ENCODE measurements at regions not wholly inside any gene's neighbourhood (a gene's known extent, or its start where the extent isn't known, plus 50 kb on each side); places are given as distances from the start of the nearest gene placed in this dataset.

- Histone ChIP-seq H3K36me3 (ENCODE audit: control insufficient read depth, low read depth, low read length) (no peaks in the 10 kb centered on the region), H3K9ac (ENCODE audit: low read length) (no peak overlapping the region), H3K4me1 (ENCODE audit: control insufficient read depth, low read depth, low read length) (no peaks in the 10 kb centered on the region), H3K4me3 (ENCODE audit: low read length) (no peak overlapping the region), H3K27me3 (ENCODE audit: control insufficient read depth, insufficient read depth, low read length) (no peaks in the 10 kb centered on the region), H3K27ac (ENCODE audit: low read length) (no peak overlapping the region), H3K9me3 (ENCODE audit: control insufficient read depth, low read depth, low read length) (no peaks in the 10 kb centered on the region)
Observed at GRCh38 chr9:102594241-102594640, 400.9 kb upstream of the CYLC2 start.

GRCh38 chr9:102587281-102587680 lies 407.9 kb upstream of the CYLC2 start:
- H3K36me3 ChIP-seq (ENCODE audit: control insufficient read depth, low read depth, low read length), result no peaks in the 10 kb centered on the region
- H3K4me3 ChIP-seq (ENCODE audit: low read length), result no peak overlapping the region
- no peaks in the 10 kb centered on the region for H3K9me3 ChIP-seq (ENCODE audit: control insufficient read depth, low read depth, low read length)
- no peak overlapping the region for H3K9ac ChIP-seq (ENCODE audit: low read length)
- no peak overlapping the region for H3K27ac ChIP-seq (ENCODE audit: low read length)
- H3K4me1 ChIP-seq (ENCODE audit: control insufficient read depth, low read depth, low read length), result no peaks in the 10 kb centered on the region
- no peaks in the 10 kb centered on the region for H3K27me3 ChIP-seq (ENCODE audit: control insufficient read depth, insufficient read depth, low read length)

GRCh38 chr9:102569436-102569835 lies 425.7 kb upstream of the CYLC2 start:
- Histone ChIP-seq H3K27ac (ENCODE audit: low read length) (no peak overlapping the region), H3K4me3 (ENCODE audit: low read length) (no peak overlapping the region), H3K27me3 (ENCODE audit: control insufficient read depth, insufficient read depth, low read length) (no peaks in the 10 kb centered on the region), H3K36me3 (ENCODE audit: control insufficient read depth, low read depth, low read length) (no peaks in the 10 kb centered on the region), H3K4me1 (ENCODE audit: control insufficient read depth, low read depth, low read length) (no peaks in the 10 kb centered on the region), H3K9ac (ENCODE audit: low read length) (no peak overlapping the region), H3K9me3 (ENCODE audit: control insufficient read depth, low read depth, low read length) (no peaks in the 10 kb centered on the region)

- Histone ChIP-seq H3K9ac (ENCODE audit: low read length) (no peak overlapping the region), H3K27ac (ENCODE audit: low read length) (no peak overlapping the region), H3K27me3 (ENCODE audit: control insufficient read depth, insufficient read depth, low read length) (no peaks in the 10 kb centered on the region), H3K36me3 (ENCODE audit: control insufficient read depth, low read depth, low read length) (no peaks in the 10 kb centered on the region), H3K9me3 (ENCODE audit: control insufficient read depth, low read depth, low read length) (no peaks in the 10 kb centered on the region), H3K4me1 (ENCODE audit: control insufficient read depth, low read depth, low read length) (no peaks in the 10 kb centered on the region), H3K4me3 (ENCODE audit: low read length) (no peak overlapping the region)
Observed at GRCh38 chr9:102551346-102551745, 443.8 kb upstream of the CYLC2 start.

GRCh38 chr9:102550886-102551285 lies 444.2 kb upstream of the CYLC2 start:
- Histone ChIP-seq H3K4me1 (ENCODE audit: control insufficient read depth, low read depth, low read length) (no peaks in the 10 kb centered on the region), H3K27ac (ENCODE audit: low read length) (no peak overlapping the region), H3K9me3 (ENCODE audit: control insufficient read depth, low read depth, low read length) (no peaks in the 10 kb centered on the region), H3K9ac (ENCODE audit: low read length) (no peak overlapping the region), H3K36me3 (ENCODE audit: control insufficient read depth, low read depth, low read length) (no peaks in the 10 kb centered on the region), H3K4me3 (ENCODE audit: low read length) (no peak overlapping the region), H3K27me3 (ENCODE audit: control insufficient read depth, insufficient read depth, low read length) (no peaks in the 10 kb centered on the region)

GRCh38 chr9:102550266-102550665 lies 444.9 kb upstream of the CYLC2 start:
- Histone ChIP-seq H3K27ac (ENCODE audit: low read length) (no peak overlapping the region), H3K4me1 (ENCODE audit: control insufficient read depth, low read depth, low read length) (no peaks in the 10 kb centered on the region), H3K4me3 (ENCODE audit: low read length) (no peak overlapping the region), H3K9me3 (ENCODE audit: control insufficient read depth, low read depth, low read length) (no peaks in the 10 kb centered on the region), H3K9ac (ENCODE audit: low read length) (no peak overlapping the region), H3K27me3 (ENCODE audit: control insufficient read depth, insufficient read depth, low read length) (no peaks in the 10 kb centered on the region), H3K36me3 (ENCODE audit: control insufficient read depth, low read depth, low read length) (no peaks in the 10 kb centered on the region)

GRCh38 chr9:102534031-102534430 lies 461.1 kb upstream of the CYLC2 start:
- Histone ChIP-seq H3K9me3 (ENCODE audit: control insufficient read depth, low read depth, low read length) (no peaks in the 10 kb centered on the region), H3K4me1 (ENCODE audit: control insufficient read depth, low read depth, low read length) (no peaks in the 10 kb centered on the region), H3K27ac (ENCODE audit: low read length) (no peak overlapping the region), H3K36me3 (ENCODE audit: control insufficient read depth, low read depth, low read length) (no peaks in the 10 kb centered on the region), H3K4me3 (ENCODE audit: low read length) (no peak overlapping the region), H3K27me3 (ENCODE audit: control insufficient read depth, insufficient read depth, low read length) (no peaks in the 10 kb centered on the region), H3K9ac (ENCODE audit: low read length) (no peak overlapping the region)

- Histone ChIP-seq H3K27ac (ENCODE audit: low read length) (no peak overlapping the region), H3K36me3 (ENCODE audit: control insufficient read depth, low read depth, low read length) (no peaks in the 10 kb centered on the region), H3K27me3 (ENCODE audit: control insufficient read depth, insufficient read depth, low read length) (no peaks in the 10 kb centered on the region), H3K4me1 (ENCODE audit: control insufficient read depth, low read depth, low read length) (no peaks in the 10 kb centered on the region), H3K9ac (ENCODE audit: low read length) (no peak overlapping the region), H3K4me3 (ENCODE audit: low read length) (no peak overlapping the region), H3K9me3 (ENCODE audit: control insufficient read depth, low read depth, low read length) (no peaks in the 10 kb centered on the region)
Observed at GRCh38 chr9:102521097-102521755, 473.9 kb upstream of the CYLC2 start.

GRCh38 chr9:102519423-102519822 lies 475.7 kb upstream of the CYLC2 start:
- no peaks in the 10 kb centered on the region for H3K27me3 ChIP-seq (ENCODE audit: control insufficient read depth, insufficient read depth, low read length)

GRCh38 chr9:102518324-102518723 lies 476.8 kb upstream of the CYLC2 start:
- H3K27me3 ChIP-seq (ENCODE audit: control insufficient read depth, insufficient read depth, low read length), result no peaks in the 10 kb centered on the region
- no peak overlapping the region for H3K27ac ChIP-seq (ENCODE audit: low read length)
- H3K9ac ChIP-seq (ENCODE audit: low read length), result no peak overlapping the region
- no peaks in the 10 kb centered on the region for H3K9me3 ChIP-seq (ENCODE audit: control insufficient read depth, low read depth, low read length)
- H3K4me3 ChIP-seq (ENCODE audit: low read length), result no peak overlapping the region
- H3K4me1 ChIP-seq (ENCODE audit: control insufficient read depth, low read depth, low read length), result no peaks in the 10 kb centered on the region
- H3K36me3 ChIP-seq (ENCODE audit: control insufficient read depth, low read depth, low read length), result no peaks in the 10 kb centered on the region

More at GRCh38 chr9:102519423-102519822, 475.7 kb upstream of the CYLC2 start:
- Histone ChIP-seq H3K4me1 (ENCODE audit: control insufficient read depth, low read depth, low read length) (no peaks in the 10 kb centered on the region), H3K9ac (ENCODE audit: low read length) (no peak overlapping the region), H3K27ac (ENCODE audit: low read length) (no peak overlapping the region), H3K4me3 (ENCODE audit: low read length) (no peak overlapping the region), H3K36me3 (ENCODE audit: control insufficient read depth, low read depth, low read length) (no peaks in the 10 kb centered on the region), H3K9me3 (ENCODE audit: control insufficient read depth, low read depth, low read length) (no peaks in the 10 kb centered on the region)

GRCh38 chr9:102514541-102514940 lies 480.6 kb upstream of the CYLC2 start:
- no peaks in the 10 kb centered on the region for H3K4me1 ChIP-seq (ENCODE audit: control insufficient read depth, low read depth, low read length)
- no peaks in the 10 kb centered on the region for H3K36me3 ChIP-seq (ENCODE audit: control insufficient read depth, low read depth, low read length)
- H3K4me3 ChIP-seq (ENCODE audit: low read length), result no peak overlapping the region
- H3K27me3 ChIP-seq (ENCODE audit: control insufficient read depth, insufficient read depth, low read length), result no peaks in the 10 kb centered on the region
- H3K9ac ChIP-seq (ENCODE audit: low read length), result no peak overlapping the region
- no peaks in the 10 kb centered on the region for H3K9me3 ChIP-seq (ENCODE audit: control insufficient read depth, low read depth, low read length)
- H3K27ac ChIP-seq (ENCODE audit: low read length), result no peak overlapping the region

- H3K4me3 ChIP-seq (ENCODE audit: low read length), result no peak overlapping the region
- H3K36me3 ChIP-seq (ENCODE audit: control insufficient read depth, low read depth, low read length), result no peaks in the 10 kb centered on the region
- H3K9ac ChIP-seq (ENCODE audit: low read length), result no peak overlapping the region
- no peaks in the 10 kb centered on the region for H3K9me3 ChIP-seq (ENCODE audit: control insufficient read depth, low read depth, low read length)
- no peaks in the 10 kb centered on the region for H3K27me3 ChIP-seq (ENCODE audit: control insufficient read depth, insufficient read depth, low read length)
- no peaks in the 10 kb centered on the region for H3K4me1 ChIP-seq (ENCODE audit: control insufficient read depth, low read depth, low read length)
- H3K27ac ChIP-seq (ENCODE audit: low read length), result no peak overlapping the region
Observed at GRCh38 chr9:102507044-102507687, 488.0 kb upstream of the CYLC2 start.

All from iPS-18a (cell line).